Subcutaneous abdominal adipose tissue (tissue), 5 donors: ENCODE measurements at regions not wholly inside any gene's neighbourhood (a gene's known extent, or its start where the extent isn't known, plus 50 kb on each side); places are given as distances from the start of the nearest gene placed in this dataset.

Experiments used
- H3K27ac ChIP-seq: one replicate; pipeline ENCODE4 v1.7.0; 2013; ENCODE audit warnings: low read depth, mild to moderate bottlenecking, inconsistent platforms, low read length, moderate library complexity
- H3K27me3 ChIP-seq, 5 donors: one replicate each; pipeline ENCODE4 v1.7.0; 2013; ENCODE audit warnings: low read length in 5 of 5, inconsistent platforms in 1 of 5; ENCODE audit not compliant: control insufficient read depth in 5 of 5, insufficient read depth in 4 of 5
- H3K36me3 ChIP-seq, 5 donors: one replicate each; pipeline ENCODE4 v1.7.0; 2013; ENCODE audit warnings: low read length in 5 of 5; ENCODE audit not compliant: control insufficient read depth in 5 of 5, insufficient read depth in 5 of 5
- H3K4me1 ChIP-seq, 5 donors: one replicate each; pipeline ENCODE4 v1.7.0; 2013; ENCODE audit warnings: low read length in 5 of 5, mild to moderate bottlenecking in 3 of 5, moderate library complexity in 1 of 5; ENCODE audit not compliant: control insufficient read depth in 5 of 5, insufficient read depth in 5 of 5
- H3K4me3 ChIP-seq, 5 donors: one replicate each; pipeline ENCODE4 v1.7.0; 2013; ENCODE audit warnings: low read length in 5 of 5, low read depth in 1 of 5
- H3K9ac ChIP-seq, 5 donors: one replicate each; pipeline ENCODE4 v1.7.0; 2013; ENCODE audit warnings: low read length in 5 of 5, mild to moderate bottlenecking in 4 of 5, moderate library complexity in 3 of 5
- H3K9me3 ChIP-seq, 5 donors: one replicate each; pipeline ENCODE4 v1.7.0; 2013; ENCODE audit warnings: low read length in 5 of 5; ENCODE audit not compliant: control insufficient read depth in 5 of 5
- donor health status: healthy.
- donor health status: healthy.
- donor health status: healthy.
- donor health status: healthy.
- donor health status: healthy.

DNA sequence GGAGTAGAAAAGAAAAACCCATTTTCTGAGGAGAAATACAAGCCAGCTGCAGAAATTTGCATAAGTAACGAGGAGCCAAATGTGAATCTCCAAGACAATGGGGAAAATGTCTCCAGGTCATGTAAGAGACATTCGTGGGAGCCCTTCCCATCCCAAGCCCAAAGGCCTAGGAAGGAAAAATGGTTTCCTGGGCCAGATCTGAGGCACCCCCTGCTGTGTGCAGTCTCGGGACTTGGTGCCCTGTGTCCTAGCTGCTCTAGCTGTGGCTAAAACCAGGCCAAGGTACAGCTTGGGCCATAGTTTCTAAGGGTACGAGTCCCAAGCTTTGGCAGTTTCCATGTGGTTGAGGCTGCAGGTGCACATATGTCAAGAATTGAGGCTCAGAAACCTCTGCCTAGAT lies 444.9 kb downstream of the PCDH20 start:
- H3K9ac ChIP-seq, result no peak overlapping the region
- no peak overlapping the region for H3K4me3 ChIP-seq
- H3K27me3 ChIP-seq, result no peaks in the 10 kb centered on the region
- peaks cover 0 to 16% (median 3%) of the 10 kb centered on the region in 5 donors for H3K4me1 ChIP-seq
- H3K27ac ChIP-seq, result no peak overlapping the region
- H3K9me3 ChIP-seq, result peaks cover 0 to 7% (median 0%) of the 10 kb centered on the region in 5 donors
- H3K36me3 ChIP-seq, result no peaks in the 10 kb centered on the region

DNA sequence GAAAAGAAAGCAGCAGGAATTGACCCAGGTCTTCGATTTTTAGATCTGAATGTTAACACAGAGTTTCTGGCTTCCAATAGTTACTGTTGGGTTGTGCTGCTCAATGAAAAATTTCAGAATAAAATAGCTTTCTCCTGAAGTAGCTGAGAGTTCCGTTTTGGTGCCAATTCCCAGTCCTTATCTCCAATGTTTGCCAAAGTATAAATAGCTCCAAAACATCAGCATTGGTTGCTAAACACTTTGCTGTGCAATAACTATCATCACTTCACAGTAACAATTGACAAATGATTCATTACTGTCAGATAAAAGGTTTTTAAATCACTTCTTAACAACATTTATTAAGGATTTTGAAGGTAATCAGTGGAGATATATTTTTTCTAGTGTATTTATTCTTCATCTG lies 446.0 kb downstream of the PCDH20 start:
- no peaks in the 10 kb centered on the region for H3K27me3 ChIP-seq
- H3K27ac ChIP-seq, result no peak overlapping the region
- no peak overlapping the region for H3K4me3 ChIP-seq
- peaks cover 0 to 16% (median 3%) of the 10 kb centered on the region in 5 donors for H3K4me1 ChIP-seq
- H3K36me3 ChIP-seq, result no peaks in the 10 kb centered on the region
- H3K9ac ChIP-seq, result no peak overlapping the region
- H3K9me3 ChIP-seq, result peaks cover 0 to 2% (median 0%) of the 10 kb centered on the region in 5 donors

- H3K9ac ChIP-seq, result no peak overlapping the region
- H3K9me3 ChIP-seq, result peaks cover 0 to 3% (median 0%) of the 10 kb centered on the region in 5 donors
- H3K27ac ChIP-seq, result no peak overlapping the region
- no peak overlapping the region for H3K4me3 ChIP-seq
- H3K36me3 ChIP-seq, result no peaks in the 10 kb centered on the region
- H3K4me1 ChIP-seq, result no peaks in the 10 kb centered on the region
- no peaks in the 10 kb centered on the region for H3K27me3 ChIP-seq
These were observed 456.2 kb downstream of the PCDH20 start for GRCh38 chr13:60959427-60959826.

- H3K4me1 ChIP-seq, result no peaks in the 10 kb centered on the region
- no peak overlapping the region for H3K27ac ChIP-seq
- H3K36me3 ChIP-seq, result no peaks in the 10 kb centered on the region
- H3K9me3 ChIP-seq, result peaks cover 0 to 3% (median 0%) of the 10 kb centered on the region in 5 donors
- no peaks in the 10 kb centered on the region for H3K27me3 ChIP-seq
- H3K4me3 ChIP-seq, result no peak overlapping the region
- no peak overlapping the region for H3K9ac ChIP-seq
These were observed 457.8 kb downstream of the PCDH20 start for GRCh38 chr13:60957816-60958215.

GRCh38 chr13:60945396-60945795 lies 470.3 kb downstream of the PCDH20 start:
- Histone ChIP-seq H3K4me3 (no peak overlapping the region), H3K9ac (no peak overlapping the region), H3K9me3 (no peaks in the 10 kb centered on the region), H3K27me3 (no peaks in the 10 kb centered on the region), H3K27ac (no peak overlapping the region), H3K4me1 (no peaks in the 10 kb centered on the region), H3K36me3 (no peaks in the 10 kb centered on the region)

- Histone ChIP-seq H3K9ac (no peak overlapping the region), H3K4me3 (no peak overlapping the region), H3K27ac (no peak overlapping the region), H3K4me1 (no peaks in the 10 kb centered on the region), H3K36me3 (no peaks in the 10 kb centered on the region), H3K9me3 (no peaks in the 10 kb centered on the region), H3K27me3 (no peaks in the 10 kb centered on the region)
These were observed 470.8 kb downstream of the PCDH20 start for GRCh38 chr13:60944863-60945262.

- H3K27ac ChIP-seq, result no peak overlapping the region
- no peaks in the 10 kb centered on the region for H3K27me3 ChIP-seq
- H3K4me1 ChIP-seq, result no peaks in the 10 kb centered on the region
- H3K36me3 ChIP-seq, result no peaks in the 10 kb centered on the region
- H3K9ac ChIP-seq, result no peak overlapping the region
- no peaks in the 10 kb centered on the region for H3K9me3 ChIP-seq
- H3K4me3 ChIP-seq, result no peak overlapping the region
These were observed 471.6 kb downstream of the PCDH20 start for GRCh38 chr13:60944016-60944415.

- H3K27me3 ChIP-seq, result no peaks in the 10 kb centered on the region
- no peaks in the 10 kb centered on the region for H3K4me1 ChIP-seq
- H3K9ac ChIP-seq, result no peak overlapping the region
- H3K27ac ChIP-seq, result no peak overlapping the region
- no peaks in the 10 kb centered on the region for H3K36me3 ChIP-seq
- no peak overlapping the region for H3K4me3 ChIP-seq
- no peaks in the 10 kb centered on the region for H3K9me3 ChIP-seq
These were observed 479.4 kb downstream of the PCDH20 start for GRCh38 chr13:60936281-60936680.

- Histone ChIP-seq H3K9me3 (no peaks in the 10 kb centered on the region), H3K27ac (no peak overlapping the region), H3K27me3 (no peaks in the 10 kb centered on the region), H3K9ac (no peak overlapping the region), H3K36me3 (no peaks in the 10 kb centered on the region), H3K4me3 (no peak overlapping the region), H3K4me1 (no peaks in the 10 kb centered on the region)
These were observed 482.0 kb downstream of the PCDH20 start for GRCh38 chr13:60933638-60934037.

DNA sequence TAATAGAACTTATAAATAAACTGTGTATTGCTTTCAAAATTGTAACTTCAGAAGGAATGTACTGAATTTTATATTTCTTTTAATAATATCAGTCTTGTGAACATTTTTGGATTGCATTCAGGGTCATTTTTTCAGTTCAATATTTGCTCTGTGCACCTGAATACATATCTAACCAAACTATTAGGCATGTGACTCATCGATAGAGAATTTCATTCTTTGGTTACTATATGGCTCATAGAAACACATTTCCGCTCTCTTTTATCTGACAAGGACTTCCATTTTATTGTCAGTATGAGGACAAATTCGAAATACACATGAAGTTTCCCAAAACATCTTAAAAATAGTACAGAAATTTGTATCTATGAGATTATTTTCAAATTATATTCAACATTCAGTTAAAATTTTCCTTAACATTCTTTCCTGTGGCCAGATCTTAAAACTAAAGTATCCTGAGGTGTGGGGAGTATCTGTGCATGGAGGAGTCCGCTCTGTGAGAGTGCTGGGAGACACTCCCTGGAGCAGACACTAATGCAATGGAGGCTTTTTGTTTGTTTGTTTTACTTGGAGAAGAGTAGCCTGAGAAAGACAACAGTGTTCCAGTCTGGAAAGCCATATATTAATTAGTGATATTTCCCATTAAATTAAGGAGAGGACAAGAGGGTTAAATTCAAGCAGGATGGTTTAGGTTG lies 483.6 kb downstream of the PCDH20 start:
- Histone ChIP-seq H3K27ac (no peak overlapping the region), H3K4me1 (no peaks in the 10 kb centered on the region), H3K27me3 (no peaks in the 10 kb centered on the region), H3K36me3 (no peaks in the 10 kb centered on the region), H3K9me3 (no peaks in the 10 kb centered on the region), H3K9ac (no peak overlapping the region), H3K4me3 (no peak overlapping the region)
